WTC11 (cell line): ENCODE measurements at regions not wholly inside any gene's neighbourhood (a gene's known extent, or its start where the extent isn't known, plus 50 kb on each side); places are given as distances from the start of the nearest gene placed in this dataset.

Experiments
- ATAC-seq: fragments of 200-7000 bp; cut with Tn5 transposase; 2 replicates; pipeline ENCODE4 v1.10.0; 2021; ENCODE audit warnings: mild to moderate bottlenecking, moderate library complexity
- CTCF ChIA-PET: fragments of 300-600 bp; sonication (Branson Sonifier 250); formaldehyde crosslinking; loops from one replicate; lab custom pipeline; 2021; ENCODE audit warnings: antibody characterized with exemption; lab: Charles Lee
- POLR2A ChIA-PET: fragments of 350-600 bp; sonication (Branson Sonifier 250); formaldehyde crosslinking; loops from one replicate; lab custom pipeline; 2021; ENCODE audit warnings: antibody characterized with exemption; lab: Charles Lee
- DNase-seq: peaks from one replicate; pipeline ENCODE4 v3.0.0; 2021; ENCODE audit warnings: low spot score
- H3K27ac Mint-ChIP-seq: 2 replicates; pipeline ENCODE4 v1.8.0; 2021; ENCODE audit warnings: mixed read lengths
- H3K27me3 Mint-ChIP-seq: 2 replicates; pipeline ENCODE4 v1.8.0; 2021; ENCODE audit warnings: low read depth, mild to moderate bottlenecking, moderate library complexity, mixed read lengths
- H3K36me3 Mint-ChIP-seq: 2 replicates; pipeline ENCODE4 v1.8.0; 2021; ENCODE audit warnings: mixed read lengths
- H3K4me1 Mint-ChIP-seq: 2 replicates; pipeline ENCODE4 v1.8.0; 2022; ENCODE audit warnings: mixed read lengths
- H3K4me3 Mint-ChIP-seq: 2 replicates; pipeline ENCODE4 v1.8.0; 2021; ENCODE audit warnings: mild to moderate bottlenecking, moderate library complexity, mixed read lengths
- H3K9me3 Mint-ChIP-seq: 2 replicates; pipeline ENCODE4 v1.8.0; 2021; ENCODE audit warnings: mixed read lengths
- ARID4B ChIP-seq: sonication (generic); formaldehyde crosslinking; IDR thresholded peaks from 2 replicates; pipeline ENCODE4 v1.8.0; 2023; ENCODE audit warnings: missing genetic modification reagents, mild to moderate bottlenecking, borderline replicate concordance
- ETV6 ChIP-seq: sonication (generic); formaldehyde crosslinking; IDR thresholded peaks from 2 replicates; pipeline ENCODE4 v1.8.1; 2022; ENCODE audit warnings: mild to moderate bottlenecking, missing genetic modification reagents
- FOXP1 ChIP-seq: sonication (generic); formaldehyde crosslinking; IDR thresholded peaks from 2 replicates; pipeline ENCODE4 v1.8.0; 2022; ENCODE audit warnings: missing genetic modification reagents, mild to moderate bottlenecking, moderate library complexity, borderline replicate concordance
- HMGA2 ChIP-seq: fragments of 250-450 bp; sonication (Bioruptor Pico); IDR thresholded peaks from 2 replicates; pipeline ENCODE4 v1.4.0; 2021; ENCODE audit warnings: mild to moderate bottlenecking, moderate library complexity
- JUN ChIP-seq: sonication (generic); formaldehyde crosslinking; IDR thresholded peaks from 2 replicates; pipeline ENCODE4 v1.8.0; 2023; ENCODE audit warnings: mild to moderate bottlenecking, missing genetic modification reagents
- MAX ChIP-seq: sonication (generic); formaldehyde crosslinking; IDR thresholded peaks from 2 replicates; pipeline ENCODE4 v1.8.0; 2022; ENCODE audit warnings: mild to moderate bottlenecking, missing genetic modification reagents
- MLX ChIP-seq: sonication (generic); formaldehyde crosslinking; IDR thresholded peaks from 2 replicates; pipeline ENCODE4 v1.8.1; 2023; ENCODE audit warnings: mild to moderate bottlenecking, missing genetic modification reagents, moderate library complexity
- NR1H2 ChIP-seq: sonication (generic); formaldehyde crosslinking; IDR thresholded peaks from 2 replicates; pipeline ENCODE4 v1.9.0; 2021; ENCODE audit warnings: mild to moderate bottlenecking, moderate library complexity, missing genetic modification reagents
- PRRX2 ChIP-seq: fragments of 250-450 bp; sonication (Bioruptor Pico); IDR thresholded peaks from 2 replicates; pipeline ENCODE4 v1.8.0; 2021; ENCODE audit warnings: mild to moderate bottlenecking
- RELA ChIP-seq: sonication (generic); formaldehyde crosslinking; IDR thresholded peaks from 2 replicates; pipeline ENCODE4 v1.8.1; 2022; ENCODE audit warnings: missing genetic modification reagents, mild to moderate bottlenecking, borderline replicate concordance
- SMAD4 ChIP-seq: sonication (generic); formaldehyde crosslinking; IDR thresholded peaks from 2 replicates; pipeline ENCODE4 v1.8.0; 2022; ENCODE audit warnings: mild to moderate bottlenecking, missing genetic modification reagents
- USF1 ChIP-seq: sonication (generic); formaldehyde crosslinking; IDR thresholded peaks from 2 replicates; pipeline ENCODE4 v1.8.0; 2022; ENCODE audit warnings: mild to moderate bottlenecking, missing genetic modification reagents
- ZNF138 ChIP-seq: sonication (generic); formaldehyde crosslinking; conservative IDR thresholded peaks from 2 replicates; pipeline ENCODE4 v1.8.1; 2022; ENCODE audit warnings: mild to moderate bottlenecking, moderate library complexity, missing genetic modification reagents
- ZNF425 ChIP-seq: fragments of 250-450 bp; sonication (Bioruptor Pico); conservative IDR thresholded peaks from 2 replicates; pipeline ENCODE4 v1.9.0; 2021; ENCODE audit warnings: mild to moderate bottlenecking
- TF ChIP-seq, protein P1 (sequence below): sonication (generic); formaldehyde crosslinking; IDR thresholded peaks from 2 replicates; pipeline ENCODE4 v1.8.1; 2022; ENCODE audit warnings: low read depth, missing genetic modification reagents, borderline replicate concordance
- TF ChIP-seq, protein P2 (sequence below): sonication (generic); formaldehyde crosslinking; IDR thresholded peaks from 2 replicates; pipeline ENCODE4 v1.8.1; 2023; ENCODE audit warnings: mild to moderate bottlenecking, moderate library complexity, missing genetic modification reagents
- TF ChIP-seq, protein P3 (sequence below): sonication (generic); formaldehyde crosslinking; conservative IDR thresholded peaks from 2 replicates; pipeline ENCODE4 v1.8.1; 2023; ENCODE audit warnings: mild to moderate bottlenecking, low read depth, missing genetic modification reagents, moderate library complexity

DNA sequence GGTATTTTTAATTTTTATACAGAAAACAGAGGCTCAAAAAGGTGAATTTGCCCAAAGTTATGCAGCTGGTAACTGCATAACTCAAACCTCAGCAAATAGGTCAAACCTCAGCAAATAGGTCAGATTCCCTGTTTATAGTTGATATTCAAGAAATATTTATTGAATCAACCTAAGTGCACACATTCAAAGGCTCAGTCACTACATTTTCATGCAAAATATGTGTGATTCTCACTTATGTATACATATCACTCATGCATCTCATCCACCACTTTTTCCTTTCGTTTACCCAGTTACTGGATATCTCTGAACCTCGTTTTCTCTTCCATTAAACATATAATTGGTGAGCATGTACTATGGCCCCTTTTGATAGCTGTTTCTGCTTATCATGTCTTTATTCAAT is 158.3 kb upstream of the C1orf21 start:
- CTCF ChIA-PET, result no interaction called here

GRCh38 chr1:184237588-184237987 is 149.2 kb upstream of the C1orf21 start:
- CTCF ChIA-PET, result interaction anchor here (1.3 to 2.1 kb wide), 2 partner anchors 15 to 426 kb away, joined by 7 to 9 read pairs; no protein-coding TSS in a partner anchor
- peaks cover 16% of the 10 kb centered on the region for H3K36me3 Mint-ChIP-seq
- H3K4me1 Mint-ChIP-seq, result no peaks in the 10 kb centered on the region
- H3K27me3 Mint-ChIP-seq, result peaks cover 9% of the 10 kb centered on the region; the same call in 1 of the 2 replicates
- H3K9me3 Mint-ChIP-seq, result peaks cover 26% of the 10 kb centered on the region
- no peak overlapping the region for H3K27ac Mint-ChIP-seq
- ATAC-seq (no peak), DNase-seq (no peak)
- no peak overlapping the region for H3K4me3 Mint-ChIP-seq
- POLR2A ChIA-PET, result no interaction called here
- TF ChIP-seq, protein P1, sequence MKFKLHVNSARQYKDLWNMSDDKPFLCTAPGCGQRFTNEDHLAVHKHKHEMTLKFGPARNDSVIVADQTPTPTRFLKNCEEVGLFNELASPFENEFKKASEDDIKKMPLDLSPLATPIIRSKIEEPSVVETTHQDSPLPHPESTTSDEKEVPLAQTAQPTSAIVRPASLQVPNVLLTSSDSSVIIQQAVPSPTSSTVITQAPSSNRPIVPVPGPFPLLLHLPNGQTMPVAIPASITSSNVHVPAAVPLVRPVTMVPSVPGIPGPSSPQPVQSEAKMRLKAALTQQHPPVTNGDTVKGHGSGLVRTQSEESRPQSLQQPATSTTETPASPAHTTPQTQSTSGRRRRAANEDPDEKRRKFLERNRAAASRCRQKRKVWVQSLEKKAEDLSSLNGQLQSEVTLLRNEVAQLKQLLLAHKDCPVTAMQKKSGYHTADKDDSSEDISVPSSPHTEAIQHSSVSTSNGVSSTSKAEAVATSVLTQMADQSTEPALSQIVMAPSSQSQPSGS (CRISPR knock-in tag), result no peak
- TF ChIP-seq USF1 (CRISPR knock-in tag) (no peak), MAX (CRISPR knock-in tag) (no peak), ARID4B (no peak), FOXP1 (CRISPR knock-in tag) (no peak), PRRX2 (CRISPR knock-in tag) (no peak), JUN (no peak), ZNF138 (CRISPR knock-in tag) (no peak)
- TF ChIP-seq, protein P2, sequence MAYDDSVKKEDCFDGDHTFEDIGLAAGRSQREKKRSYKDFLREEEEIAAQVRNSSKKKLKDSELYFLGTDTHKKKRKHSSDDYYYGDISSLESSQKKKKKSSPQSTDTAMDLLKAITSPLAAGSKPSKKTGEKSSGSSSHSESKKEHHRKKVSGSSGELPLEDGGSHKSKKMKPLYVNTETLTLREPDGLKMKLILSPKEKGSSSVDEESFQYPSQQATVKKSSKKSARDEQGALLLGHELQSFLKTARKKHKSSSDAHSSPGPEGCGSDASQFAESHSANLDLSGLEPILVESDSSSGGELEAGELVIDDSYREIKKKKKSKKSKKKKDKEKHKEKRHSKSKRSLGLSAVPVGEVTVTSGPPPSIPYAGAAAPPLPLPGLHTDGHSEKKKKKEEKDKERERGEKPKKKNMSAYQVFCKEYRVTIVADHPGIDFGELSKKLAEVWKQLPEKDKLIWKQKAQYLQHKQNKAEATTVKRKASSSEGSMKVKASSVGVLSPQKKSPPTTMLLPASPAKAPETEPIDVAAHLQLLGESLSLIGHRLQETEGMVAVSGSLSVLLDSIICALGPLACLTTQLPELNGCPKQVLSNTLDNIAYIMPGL (CRISPR knock-in tag), result no peak

More for the DNA sequence above, 158.3 kb upstream of the C1orf21 start:
- Mint-ChIP-seq H3K36me3 (no peaks in the 10 kb centered on the region), H3K4me3 (no peak overlapping the region), H3K27ac (no peak overlapping the region), H3K27me3 (peaks cover 30% of the 10 kb centered on the region), H3K4me1 (0 out of 2 replicates have a peak, but pooled peaks cover 2% of the 10 kb centered on the region), H3K9me3 (peaks cover 5% of the 10 kb centered on the region; the same call in 1 of the 2 replicates)
- ATAC-seq (no peak), DNase-seq (no peak)
- TF ChIP-seq MLX (CRISPR knock-in tag), result no peak
- no peak for TF ChIP-seq ETV6 (CRISPR knock-in tag)
- TF ChIP-seq RELA (CRISPR knock-in tag), result no peak
- no peak for TF ChIP-seq NR1H2 (CRISPR knock-in tag)
- TF ChIP-seq HMGA2 (CRISPR knock-in tag), result no peak
- TF ChIP-seq SMAD4 (CRISPR knock-in tag), result no peak
- no peak for TF ChIP-seq PRRX2 (CRISPR knock-in tag)
- TF ChIP-seq, protein P3, sequence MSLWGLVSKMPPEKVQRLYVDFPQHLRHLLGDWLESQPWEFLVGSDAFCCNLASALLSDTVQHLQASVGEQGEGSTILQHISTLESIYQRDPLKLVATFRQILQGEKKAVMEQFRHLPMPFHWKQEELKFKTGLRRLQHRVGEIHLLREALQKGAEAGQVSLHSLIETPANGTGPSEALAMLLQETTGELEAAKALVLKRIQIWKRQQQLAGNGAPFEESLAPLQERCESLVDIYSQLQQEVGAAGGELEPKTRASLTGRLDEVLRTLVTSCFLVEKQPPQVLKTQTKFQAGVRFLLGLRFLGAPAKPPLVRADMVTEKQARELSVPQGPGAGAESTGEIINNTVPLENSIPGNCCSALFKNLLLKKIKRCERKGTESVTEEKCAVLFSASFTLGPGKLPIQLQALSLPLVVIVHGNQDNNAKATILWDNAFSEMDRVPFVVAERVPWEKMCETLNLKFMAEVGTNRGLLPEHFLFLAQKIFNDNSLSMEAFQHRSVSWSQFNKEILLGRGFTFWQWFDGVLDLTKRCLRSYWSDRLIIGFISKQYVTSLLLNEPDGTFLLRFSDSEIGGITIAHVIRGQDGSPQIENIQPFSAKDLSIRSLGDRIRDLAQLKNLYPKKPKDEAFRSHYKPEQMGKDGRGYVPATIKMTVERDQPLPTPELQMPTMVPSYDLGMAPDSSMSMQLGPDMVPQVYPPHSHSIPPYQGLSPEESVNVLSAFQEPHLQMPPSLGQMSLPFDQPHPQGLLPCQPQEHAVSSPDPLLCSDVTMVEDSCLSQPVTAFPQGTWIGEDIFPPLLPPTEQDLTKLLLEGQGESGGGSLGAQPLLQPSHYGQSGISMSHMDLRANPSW (CRISPR knock-in tag), result no peak
- no peak for TF ChIP-seq ZNF425 (CRISPR knock-in tag)
- POLR2A ChIA-PET, result no interaction called here
